PC-3 (cell line): ENCODE measurements at regions not wholly inside any gene's neighbourhood (a gene's known extent, or its start where the extent isn't known, plus 50 kb on each side); places are given as distances from the start of the nearest gene placed in this dataset.

Source experiments
- ATAC-seq: fragments of 200-7000 bp; cut with Tn5 transposase; 2 replicates; pipeline ENCODE4 v1.9.1; 2020; ENCODE audit warnings: mild to moderate bottlenecking, moderate library complexity
- BruUV-seq: library from RNA; stranded (reverse); fragments of 400-500 nt; replicated peaks from 2 replicates; lab custom pipeline; 2021; lab: Mats Ljungman, UMichigan
- CTCF ChIA-PET: fragments of 300-600 bp; sonication (Branson Sonifier 250); formaldehyde crosslinking; loops from one replicate; lab custom pipeline; 2022; ENCODE audit warnings: antibody characterized with exemption; lab: Charles Lee
- POLR2A ChIA-PET: fragments of 300-600 bp; sonication (Branson Sonifier 250); formaldehyde crosslinking; loops from one replicate; lab custom pipeline; 2022; ENCODE audit warnings: antibody characterized with exemption; ENCODE audit not compliant: unreplicated experiment; lab: Charles Lee
- DNase-seq: peaks from one replicate; pipeline ENCODE4 v3.0.0-alpha.2; 2015
- H2AFZ ChIP-seq: fragments of 300-600 bp; sonication (generic); 2 replicates; pipeline ENCODE4 v1.6.0; 2016; ENCODE audit warnings: antibody characterized with exemption, low read length
- H3F3A ChIP-seq: fragments of 300-600 bp; sonication (generic); one replicate; pipeline ENCODE4 v1.6.0; 2017; ENCODE audit warnings: antibody characterized with exemption, low read length, control low read depth, mild to moderate bottlenecking; ENCODE audit not compliant: unreplicated experiment
- H3K27ac ChIP-seq: fragments of 300-600 bp; sonication (generic); 2 replicates; pipeline ENCODE4 v1.5.1; 2016; ENCODE audit warnings: mild to moderate bottlenecking, low read length
- H3K27me3 ChIP-seq: fragments of 300-600 bp; sonication (generic); 2 replicates; pipeline ENCODE4 v1.6.1; 2016; ENCODE audit warnings: low read length, mixed read lengths
- H3K36me3 ChIP-seq: fragments of 300-600 bp; sonication (generic); 2 replicates; pipeline ENCODE4 v1.6.1; 2016; ENCODE audit warnings: low read depth, mixed run types, low read length, mixed read lengths
- H3K4me1 ChIP-seq: fragments of 300-600 bp; sonication (generic); 2 replicates; pipeline ENCODE4 v1.5.1; 2016; ENCODE audit warnings: low read length; ENCODE audit not compliant: insufficient read depth
- H3K4me2 ChIP-seq: fragments of 300-600 bp; sonication (generic); 2 replicates; pipeline ENCODE4 v1.6.0; 2016; ENCODE audit warnings: low read length
- H3K4me3 ChIP-seq: fragments of 300-600 bp; sonication (generic); 2 replicates; pipeline ENCODE4 v1.5.1; 2016; ENCODE audit warnings: mild to moderate bottlenecking, low read length, mixed read lengths
- H3K79me2 ChIP-seq: fragments of 300-600 bp; sonication (generic); 2 replicates; pipeline ENCODE4 v1.6.1; 2017; ENCODE audit warnings: low read length, mixed read lengths
- H3K9ac ChIP-seq: fragments of 300-600 bp; sonication (generic); 2 replicates; pipeline ENCODE4 v1.6.0; 2016; ENCODE audit warnings: mild to moderate bottlenecking, low read length
- H3K9me2 ChIP-seq: fragments of 300-600 bp; sonication (generic); replicated peaks from 2 replicates; pipeline ENCODE4 v1.6.1; 2016; ENCODE audit warnings: mixed run types, low read length, mixed read lengths
- H3K9me3 ChIP-seq: fragments of 300-600 bp; sonication (generic); 2 replicates; pipeline ENCODE4 v1.6.1; 2016; ENCODE audit warnings: low read length, mixed read lengths
- H4K20me1 ChIP-seq: fragments of 300-600 bp; sonication (generic); 2 replicates; pipeline ENCODE4 v1.6.1; 2016; ENCODE audit warnings: low read length, mixed read lengths
- CTCF ChIP-seq: fragments of 300-600 bp; sonication (generic); conservative IDR thresholded peaks from 2 replicates; pipeline ENCODE4 v1.5.1; 2017; ENCODE audit warnings: antibody characterized with exemption, low read depth, mild to moderate bottlenecking, low read length
- EZH2 ChIP-seq: fragments of 300-600 bp; sonication (generic); IDR thresholded peaks from one replicate; pipeline ENCODE4 v1.6.1; 2017; ENCODE audit warnings: antibody characterized with exemption, mild to moderate bottlenecking, low read length; ENCODE audit not compliant: unreplicated experiment
- EZH2phosphoT487 ChIP-seq: fragments of 300-600 bp; sonication (generic); IDR thresholded peaks from 2 replicates; pipeline ENCODE4 v1.6.1; 2018; ENCODE audit warnings: mild to moderate bottlenecking, antibody characterized with exemption, low read length, borderline replicate concordance
- intact Hi-C: fragments of 100-400 bp; cut with micrococcal nuclease; formaldehyde crosslinking; loops from 2 replicates; pipeline ENCODE4 v1.9.0; 2023

DNA sequence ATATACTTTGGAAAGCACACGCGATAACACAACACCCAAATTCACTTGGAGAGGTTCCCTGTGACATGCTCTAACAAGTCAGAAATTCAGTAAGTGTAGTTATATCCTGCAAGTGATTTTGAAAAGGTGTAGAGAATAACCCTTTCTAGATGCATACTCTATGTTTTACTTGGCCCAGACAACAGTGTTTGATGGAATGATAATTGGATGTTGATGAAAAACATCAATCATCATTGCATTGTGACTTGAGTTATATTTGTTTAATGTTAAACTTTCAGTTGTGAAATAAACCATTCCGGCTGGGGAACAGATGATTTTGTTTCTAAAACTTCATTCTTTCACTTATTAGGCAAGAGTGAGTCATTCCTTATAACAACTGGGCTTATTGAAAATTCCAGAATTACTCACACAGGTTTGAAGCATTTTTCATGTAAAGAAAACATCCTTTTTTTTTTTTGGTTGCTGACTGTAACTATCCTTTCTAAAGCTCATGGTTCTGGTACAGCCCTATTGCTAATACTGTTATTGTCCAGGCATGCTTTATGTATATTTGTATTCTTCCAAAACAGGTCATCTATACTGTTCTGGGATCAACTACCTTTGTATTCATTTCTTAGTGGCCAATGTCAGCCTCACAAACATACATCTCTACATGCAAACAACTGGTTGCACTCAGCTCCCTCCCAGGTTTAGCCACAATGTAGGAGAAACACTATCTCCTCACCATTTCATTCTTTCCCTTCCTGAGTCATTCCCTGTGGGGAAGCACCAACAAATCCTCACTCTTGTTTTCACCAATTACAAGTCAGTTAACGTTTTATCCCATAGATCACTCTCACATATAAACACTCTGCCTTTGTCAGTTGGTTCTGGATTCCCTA, 121.2 kb upstream of the LRIG3 start:
- H2AFZ ChIP-seq: 0 out of 2 replicates have a peak overlapping the region, but pooled peaks have one; percentile 10
- H3K27me3 ChIP-seq: no peaks in the 10 kb centered on the region
- POLR2A ChIA-PET: interaction anchor here (0.6 kb wide), 2 partner anchors 59 to 93 kb away, joined by 3 to 10 read pairs; no protein-coding TSS in a partner anchor
- H3K9me3 ChIP-seq: no peaks in the 10 kb centered on the region
- H3K27ac ChIP-seq: peak overlapping the region; percentile 76
- H3K36me3 ChIP-seq: no peaks in the 10 kb centered on the region
- BruUV-seq: no TSS peak
- ATAC-seq (peak; percentile 91), DNase-seq (peak; percentile 94)
- peak overlapping the region; percentile 64 for H3K4me2 ChIP-seq
- no peaks in the 10 kb centered on the region for H3K9me2 ChIP-seq
- CTCF ChIA-PET: interaction anchor here (0.6 kb wide), 1 partner anchor 829 kb away, joined by 3 read pairs; no protein-coding TSS in a partner anchor
- TF ChIP-seq EZH2: no peak
- TF ChIP-seq EZH2phosphoT487: no peak
- TF ChIP-seq CTCF: no peak
- no peaks in the 10 kb centered on the region for H4K20me1 ChIP-seq
- peak overlapping the region; percentile 25; the same call in 1 of the 2 replicates for H3K4me3 ChIP-seq
- H3K4me1 ChIP-seq: peaks cover 34% of the 10 kb centered on the region
- H3K9ac ChIP-seq: peak overlapping the region; percentile 11; the same call in 1 of the 2 replicates
- H3F3A ChIP-seq: peaks cover 13% of the 10 kb centered on the region
- H3K79me2 ChIP-seq: no peaks in the 10 kb centered on the region
- intact Hi-C loops: loop anchor here (1.0 to 2.0 kb wide), 2 partner anchors 14 to 123 kb away; no protein-coding TSS in a partner anchor

DNA sequence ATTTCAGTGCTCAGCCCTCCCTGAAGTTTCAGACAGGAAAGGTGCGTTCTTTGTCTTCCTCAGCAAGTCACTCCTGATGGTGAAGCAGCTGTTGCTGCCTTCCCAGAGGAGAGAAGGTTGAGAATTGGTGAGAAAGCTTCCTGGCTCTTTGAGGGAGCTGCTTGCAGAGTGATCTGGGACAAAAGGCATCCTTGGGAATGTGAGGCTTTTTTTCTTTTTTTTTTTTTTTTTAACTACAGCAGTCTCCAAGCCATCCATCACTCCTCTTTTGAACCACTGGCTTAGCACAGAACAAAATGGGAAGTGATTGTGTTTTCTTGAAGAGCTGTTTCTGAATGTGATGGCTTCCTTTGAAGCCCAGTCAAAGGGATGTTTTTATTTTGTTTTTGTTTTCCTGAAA, 120.4 kb upstream of the LRIG3 start:
- DNase-seq (peak; percentile 33), ATAC-seq (no peak)
- Histone ChIP-seq H3K9me3 (no peaks in the 10 kb centered on the region), H3K9me2 (no peaks in the 10 kb centered on the region), H2AFZ (0 out of 2 replicates have a peak overlapping the region, but pooled peaks have one; percentile 10), H3K4me3 (peak overlapping the region; percentile 25; the same call in 1 of the 2 replicates), H4K20me1 (no peaks in the 10 kb centered on the region), H3F3A (peaks cover 13% of the 10 kb centered on the region), H3K9ac (peak overlapping the region; percentile 11; the same call in 1 of the 2 replicates), H3K4me2 (peak overlapping the region; percentile 64), H3K36me3 (no peaks in the 10 kb centered on the region), H3K27ac (peak overlapping the region; percentile 76), H3K4me1 (peaks cover 34% of the 10 kb centered on the region), H3K79me2 (no peaks in the 10 kb centered on the region), H3K27me3 (no peaks in the 10 kb centered on the region)
- ChIA-PET CTCF (no interaction called here), POLR2A (no interaction called here)
- intact Hi-C loops: loop anchor here (1.0 to 2.0 kb wide), 2 partner anchors 15 to 122 kb away; no protein-coding TSS in a partner anchor
- BruUV-seq: no TSS peak
- no peak for TF ChIP-seq EZH2
- TF ChIP-seq EZH2phosphoT487: no peak
- TF ChIP-seq CTCF: no peak
